A549 (cell line): ENCODE measurements at regions not wholly inside any gene's neighbourhood (a gene's known extent, or its start where the extent isn't known, plus 50 kb on each side); places are given as distances from the start of the nearest gene placed in this dataset.

Source experiments
- ATAC-seq, 2 experiments: fragments of 200-7000 bp in 1 of 2; fragments of >200 bp in 1 of 2; cut with Nextera tagmentation in 1 of 2; cut with Tn5 transposase in 1 of 2; 3 replicates each; pipeline versions ENCODE4 v1.8.0 to v1.9.1; 2018 to 2020; ENCODE audit warnings: mild to moderate bottlenecking in 1 of 2, moderate library complexity in 1 of 2
- CTCF ChIA-PET: fragments of 300-600 bp; sonication (Branson Sonifier 250); formaldehyde crosslinking; extraction: SDS; loops from one replicate; lab custom pipeline; 2021; ENCODE audit warnings: antibody characterized with exemption, inconsistent platforms; lab: Yijun Ruan, JAX
- POLR2A ChIA-PET: fragments of 350-600 bp; formaldehyde crosslinking; extraction: SDS; loops from one replicate; lab custom pipeline; 2021; ENCODE audit warnings: antibody characterized with exemption, inconsistent platforms; lab: Yijun Ruan, JAX
- DNase-seq, 2 experiments: peaks; one replicate each; pipeline versions ENCODE4 v3.0.0 to v3.0.0-alpha.2; 2011 to 2016; ENCODE audit warnings: low read depth in 1 of 2, low spot score in 1 of 2
- FAIRE-seq: peaks from 2 replicates; lab custom pipeline; 2011; peaks lifted over from hg19 to GRCh38; lab: Jason Lieb, UNC
- H3K27ac ChIP-seq, 2 experiments: fragments of >200 bp; sonication (Bioruptor Twin); formaldehyde crosslinking; 3 replicates each; pipeline ENCODE4 v1.5.1; 2016 to 2017
- H3K4me1 ChIP-seq: fragments of >200 bp; sonication (Bioruptor Twin); formaldehyde crosslinking; 3 replicates; pipeline ENCODE4 v1.6.1; 2016
- H3K4me2 ChIP-seq: fragments of >200 bp; sonication (Bioruptor Twin); formaldehyde crosslinking; 3 replicates; pipeline ENCODE4 v1.6.1; 2016
- H3K4me3 ChIP-seq: fragments of >200 bp; sonication (Bioruptor Twin); formaldehyde crosslinking; 3 replicates; pipeline ENCODE4 v1.5.1; 2016
- H3K9me3 ChIP-seq: fragments of >200 bp; sonication (Bioruptor Twin); formaldehyde crosslinking; 3 replicates; pipeline ENCODE4 v1.6.1; 2016
- CBX8 ChIP-seq: fragments of 200-600 bp; sonication (generic); IDR thresholded peaks from 2 replicates; pipeline ENCODE4 v1.6.1; 2016
- CEBPB ChIP-seq, 2 experiments: fragments of >200 bp in 1 of 2; sonication (Bioruptor Twin) in 1 of 2; formaldehyde crosslinking in 1 of 2; IDR thresholded peaks; 2 replicates each; pipeline ENCODE4 v1.6.1; 2012 to 2016
- CHD4 ChIP-seq: fragments of 200-600 bp; sonication (generic); IDR thresholded peaks from 2 replicates; pipeline ENCODE4 v1.6.1; 2016; ENCODE audit warnings: antibody characterized with exemption, mild to moderate bottlenecking, borderline replicate concordance
- EHF ChIP-seq: fragments of 250-450 bp; sonication (Bioruptor Pico); IDR thresholded peaks from 2 replicates; pipeline ENCODE4 v1.5.0; 2020; ENCODE audit warnings: mild to moderate bottlenecking
- EP300 ChIP-seq, 2 experiments: fragments of >200 bp; sonication (Bioruptor Twin); formaldehyde crosslinking; IDR thresholded peaks; 2 replicates in 1 of 2; 3 replicates in 1 of 2; pipeline ENCODE4 v1.6.1; 2016 to 2017
- ESRRA ChIP-seq: fragments of 150-350 bp; IDR thresholded peaks from 2 replicates; pipeline ENCODE4 v1.6.1; 2014; ENCODE audit warnings: mild to moderate bottlenecking, low read length, borderline replicate concordance
- FOSL2 ChIP-seq, 2 experiments: fragments of 450-650 bp in 1 of 2; fragments of >200 bp in 1 of 2; sonication (Bioruptor Twin) in 1 of 2; formaldehyde crosslinking; IDR thresholded peaks; 2 replicates each; pipeline versions ENCODE4 v1.5.0 to v1.6.1; 2016 to 2020; ENCODE audit warnings: mild to moderate bottlenecking in 1 of 2, moderate library complexity in 1 of 2
- HOXB13 ChIP-seq: fragments of 250-450 bp; sonication (Bioruptor Pico); IDR thresholded peaks from 2 replicates; pipeline ENCODE4 v1.5.0; 2020; ENCODE audit warnings: low read depth, mild to moderate bottlenecking, moderate library complexity
- HOXB5 ChIP-seq: fragments of 250-450 bp; sonication (Bioruptor Pico); IDR thresholded peaks from 2 replicates; pipeline ENCODE4 v1.5.0; 2020; ENCODE audit warnings: mild to moderate bottlenecking, moderate library complexity
- KDM1A ChIP-seq: fragments of 200-600 bp; sonication (generic); IDR thresholded peaks from 2 replicates; pipeline ENCODE4 v1.6.1; 2016; ENCODE audit warnings: low read depth, mild to moderate bottlenecking
- MAFK ChIP-seq: fragments of 450-650 bp; IDR thresholded peaks from 2 replicates; pipeline ENCODE4 v1.6.1; 2014; ENCODE audit not compliant: partially characterized antibody
- MAZ ChIP-seq: fragments of 150-350 bp; IDR thresholded peaks from 2 replicates; pipeline ENCODE4 v1.6.1; 2014; ENCODE audit warnings: antibody characterized with exemption, low read depth, low read length, borderline replicate concordance
- NFE2L2 ChIP-seq: fragments of 150-350 bp; conservative IDR thresholded peaks from 2 replicates; pipeline ENCODE4 v1.6.1; 2014; ENCODE audit warnings: low read length
- NR3C1 ChIP-seq: fragments of >200 bp; sonication (Bioruptor Twin); formaldehyde crosslinking; IDR thresholded peaks from 3 replicates; pipeline ENCODE4 v1.6.1; 2017
- RARB ChIP-seq: fragments of 250-450 bp; sonication (Bioruptor Pico); IDR thresholded peaks from 2 replicates; pipeline ENCODE4 v1.8.0; 2021; ENCODE audit warnings: mild to moderate bottlenecking, moderate library complexity
- RCOR1 ChIP-seq: fragments of 150-350 bp; IDR thresholded peaks from 2 replicates; pipeline ENCODE4 v1.6.1; 2014; ENCODE audit warnings: antibody characterized with exemption, low read length, low read depth
- ZC3H11A ChIP-seq: fragments of 450-650 bp; IDR thresholded peaks from 2 replicates; pipeline ENCODE4 v1.6.1; 2014; ENCODE audit warnings: antibody characterized with exemption, mild to moderate bottlenecking
- ZSCAN20 ChIP-seq: fragments of 250-450 bp; sonication (Bioruptor Pico); IDR thresholded peaks from 2 replicates; pipeline ENCODE4 v1.8.0; 2022; ENCODE audit warnings: mild to moderate bottlenecking, moderate library complexity
- WGBS: methylation state at CpG from one replicate; pipeline ENCODE4 v1.1.6; 2017; ENCODE audit errors: missing lambda C conversion rate; 5-methylcytosine and 5-hydroxymethylcytosine counted together

- peak; percentile 54 to 66; a peak in 4 of 6 replicates for ATAC-seq
- CTCF ChIA-PET: interaction anchor here (1.0 to 1.5 kb wide), 3 partner anchors 9 to 165 kb away, joined by 3 to 5 read pairs (median 3); no protein-coding TSS in a partner anchor
- POLR2A ChIA-PET: no interaction called here
- FAIRE-seq: no peak
- peak; percentile 11; the same call in 1 of the 2 replicates for TF ChIP-seq FOSL2 (IDR thresholded peaks at IDR 0.05)
- no peak for TF ChIP-seq FOSL2 (CRISPR knock-in tag; IDR thresholded peaks at IDR 0.05)
- peak; percentile 18 to 66; a peak in 3 of 4 replicates for TF ChIP-seq CEBPB (IDR thresholded peaks at IDR 0.05)
- TF ChIP-seq RARB (CRISPR knock-in tag): no peak
- TF ChIP-seq MAFK: peak; percentile 45
- H3K4me1 ChIP-seq: peaks cover 19% of the 10 kb centered on the region
- no peaks in the 10 kb centered on the region for H3K9me3 ChIP-seq
- peak overlapping the region; percentile 32 to 46; a peak in 2 of 6 replicates for H3K27ac ChIP-seq
- peak overlapping the region; percentile 42 for H3K4me2 ChIP-seq
- H3K4me3 ChIP-seq: no peak overlapping the region
- peak in 1 of 2 experiments; percentile 35 for DNase-seq
- 24% methylated on average over 3 of the region's 3 CpGs for WGBS
Measured at GRCh38 chr5:38607396-38607795, 51.0 kb upstream of the LIFR start.

- no peak for TF ChIP-seq RCOR1
- TF ChIP-seq HOXB13 (CRISPR knock-in tag): no peak
- no peak for TF ChIP-seq CHD4
- TF ChIP-seq EHF (CRISPR knock-in tag): no peak
- Histone ChIP-seq H3K27ac (peak overlapping the region; percentile 29 to 32; a peak in 1 of 6 replicates), H3K4me1 (peaks cover 19% of the 10 kb centered on the region), H3K4me3 (no peak overlapping the region), H3K4me2 (peak overlapping the region; percentile 42), H3K9me3 (no peaks in the 10 kb centered on the region)
- ChIA-PET CTCF (interaction anchor here (1.3 to 1.5 kb wide), 2 partner anchors 8 to 166 kb away, joined by 3 to 5 read pairs; no protein-coding TSS in a partner anchor), POLR2A (interaction anchor here (0.6 to 0.8 kb wide), 2 partner anchors 64 to 262 kb away, joined by 3 to 4 read pairs; no protein-coding TSS in a partner anchor)
- 59% methylated on average over 5 of the region's 5 CpGs for WGBS
- DNase-seq (no peak), ATAC-seq (peak in 1 of 2 experiments; percentile 45; a peak in 2 of 6 replicates), FAIRE-seq (no peak)
Measured at GRCh38 chr5:38607930-38608564, 51.6 kb upstream of the LIFR start.

- FAIRE-seq (no peak), DNase-seq (no peak), ATAC-seq (no peak)
- Histone ChIP-seq H3K4me1 (peaks cover 19% of the 10 kb centered on the region), H3K27ac (no peak overlapping the region; a peak in 1 of 6 replicates), H3K4me3 (no peak overlapping the region), H3K4me2 (no peak overlapping the region), H3K9me3 (no peaks in the 10 kb centered on the region)
- TF ChIP-seq KDM1A (no peak), NR3C1 (no peak), EP300 (IDR thresholded peaks at IDR 0.05) (no peak), NFE2L2 (no peak)
- ChIA-PET CTCF (interaction anchor here (0.8 kb wide), 1 partner anchor 167 kb away, joined by 3 read pairs; no protein-coding TSS in a partner anchor), POLR2A (interaction anchor here (0.8 kb wide), 1 partner anchor 64 kb away, joined by 3 read pairs; no protein-coding TSS in a partner anchor)
- WGBS: 91% methylated on average over 1 of the region's 1 CpG
Measured at GRCh38 chr5:38608874-38609273, 52.4 kb upstream of the LIFR start.

GRCh38 chr5:38612851-38613250, 56.4 kb upstream of the LIFR start:
- Histone ChIP-seq H3K4me1 (peaks cover 9% of the 10 kb centered on the region), H3K27ac (no peak overlapping the region), H3K9me3 (no peaks in the 10 kb centered on the region), H3K4me2 (no peak overlapping the region), H3K4me3 (no peak overlapping the region)
- TF ChIP-seq HOXB5 (CRISPR knock-in tag): no peak
- no peak for TF ChIP-seq ZC3H11A
- TF ChIP-seq FOSL2 (IDR thresholded peaks at IDR 0.05): no peak
- no peak for TF ChIP-seq FOSL2 (CRISPR knock-in tag; IDR thresholded peaks at IDR 0.05)
- no peak for TF ChIP-seq MAZ
- TF ChIP-seq NFE2L2: no peak
- TF ChIP-seq CBX8: no peak
- no peak for TF ChIP-seq ESRRA
- TF ChIP-seq ZSCAN20 (CRISPR knock-in tag): no peak
- ATAC-seq (no peak), DNase-seq (no peak), FAIRE-seq (no peak)
- ChIA-PET CTCF (interaction anchor here (0.9 to 1.3 kb wide), 3 partner anchors 11 to 197 kb away, joined by 3 to 4 read pairs (median 3); no protein-coding TSS in a partner anchor), POLR2A (no interaction called here)
